SU-DHL-6 (cell line): ENCODE measurements at regions not wholly inside any gene's neighbourhood (a gene's known extent, or its start where the extent isn't known, plus 50 kb on each side); places are given as distances from the start of the nearest gene placed in this dataset.
"Not testable (repeated sequence)": the region's sequence is repeated elsewhere in the genome, so short reads cannot be mapped to it uniquely, and the experiment has no call there.

Source experiments
- H2AFZ ChIP-seq: fragments of 200-600 bp; sonication (generic); 2 replicates; pipeline ENCODE4 v1.6.1; 2014; ENCODE audit warnings: low read depth, mild to moderate bottlenecking, moderate library complexity, mixed read lengths, antibody characterized with exemption, low read length; ENCODE audit not compliant: severe bottlenecking
- H3F3A ChIP-seq: fragments of 200-600 bp; shearing (Covaris generic); 2 replicates; pipeline ENCODE4 v1.6.0; 2016; ENCODE audit warnings: antibody characterized with exemption, mild to moderate bottlenecking; ENCODE audit not compliant: insufficient read depth
- H3K27ac ChIP-seq: fragments of 200-600 bp; sonication (generic); 2 replicates; pipeline ENCODE4 v1.5.1; 2016; ENCODE audit warnings: low read depth, mild to moderate bottlenecking, low read length, moderate library complexity, mixed read lengths
- H3K27me3 ChIP-seq: fragments of 200-600 bp; sonication (generic), shearing (Covaris generic); 2 replicates; pipeline ENCODE4 v1.6.0; 2014; ENCODE audit warnings: mild to moderate bottlenecking, low read length
- H3K36me3 ChIP-seq: fragments of 200-600 bp; sonication (generic); 2 replicates; pipeline ENCODE4 v1.6.1; 2014; ENCODE audit warnings: mild to moderate bottlenecking, low read length, mixed read lengths
- H3K4me2 ChIP-seq: fragments of 300-600, 200-600 bp; shearing (Covaris generic), sonication (generic); 2 replicates; pipeline ENCODE4 v1.6.0; 2014; ENCODE audit warnings: low read length, low read depth, mild to moderate bottlenecking; ENCODE audit not compliant: poor library complexity, severe bottlenecking
- H3K4me3 ChIP-seq: fragments of 200-600 bp; sonication (generic); 2 replicates; pipeline ENCODE4 v1.5.1; 2014; ENCODE audit warnings: antibody characterized with exemption, low read length, mild to moderate bottlenecking, mixed read lengths; ENCODE audit not compliant: insufficient read depth, poor library complexity, severe bottlenecking
- H3K79me2 ChIP-seq: fragments of 200-600 bp; sonication (generic); 2 replicates; pipeline ENCODE4 v1.6.1; 2014; ENCODE audit warnings: mild to moderate bottlenecking, low read length, moderate library complexity; ENCODE audit not compliant: insufficient read depth
- H3K9ac ChIP-seq: fragments of 200-600 bp; sonication (generic); 2 replicates; pipeline ENCODE4 v1.7.0; 2014; ENCODE audit warnings: mild to moderate bottlenecking, low read length
- H3K9me2 ChIP-seq: fragments of 200-600 bp; sonication (generic); replicated peaks from 2 replicates; pipeline ENCODE4 v1.6.1; 2014; ENCODE audit warnings: low read length; ENCODE audit not compliant: insufficient read depth
- H3K9me3 ChIP-seq: fragments of 200-600 bp; sonication (generic); 2 replicates; pipeline ENCODE4 v1.6.1; 2014; ENCODE audit warnings: low read length, mixed read lengths; ENCODE audit not compliant: insufficient read depth
- H4K20me1 ChIP-seq: fragments of 200-600 bp; sonication (generic); 2 replicates; pipeline ENCODE4 v1.6.1; 2014; ENCODE audit warnings: low read depth, mild to moderate bottlenecking, antibody characterized with exemption, low read length, moderate library complexity, mixed read lengths
- CTCF ChIP-seq: fragments of 200-600 bp; sonication (generic); IDR thresholded peaks from one replicate; pipeline ENCODE4 v1.5.1; 2017; ENCODE audit warnings: antibody characterized with exemption, mild to moderate bottlenecking, low read length, moderate library complexity; ENCODE audit not compliant: insufficient read depth, poor library complexity, severe bottlenecking
- EZH2phosphoT487 ChIP-seq: fragments of 200-600 bp; sonication (generic), shearing (Covaris generic); conservative IDR thresholded peaks from 2 replicates; pipeline ENCODE4 v1.6.1; 2018; ENCODE audit warnings: mild to moderate bottlenecking, antibody characterized with exemption, low read length, moderate library complexity, mixed read lengths

GRCh38 chr14:87034680-87035079 lies 958.3 kb downstream of the GALC start:
- no peak overlapping the region for H3K4me2 ChIP-seq

GRCh38 chr14:87030197-87030596 lies 962.8 kb downstream of the GALC start:
- Histone ChIP-seq H3K9me2 (no peaks in the 10 kb centered on the region), H3K36me3 (no peaks in the 10 kb centered on the region), H3K4me3 (no peak overlapping the region), H3K4me2 (no peak overlapping the region), H3K27me3 (no peaks in the 10 kb centered on the region), H3F3A (no peaks in the 10 kb centered on the region), H3K9ac (no peak overlapping the region), H3K9me3 (no peaks in the 10 kb centered on the region), H4K20me1 (no peaks in the 10 kb centered on the region), H3K79me2 (no peaks in the 10 kb centered on the region), H2AFZ (no peak overlapping the region), H3K27ac (no peak overlapping the region)
- TF ChIP-seq EZH2phosphoT487 (no peak), CTCF (no peak)

More at GRCh38 chr14:87034680-87035079, 958.3 kb downstream of the GALC start:
- H4K20me1 ChIP-seq, result no peaks in the 10 kb centered on the region
- H3K9me2 ChIP-seq, result no peaks in the 10 kb centered on the region
- H2AFZ ChIP-seq, result no peak overlapping the region
- H3K27me3 ChIP-seq, result no peaks in the 10 kb centered on the region
- TF ChIP-seq CTCF (no peak), EZH2phosphoT487 (no peak)
- no peaks in the 10 kb centered on the region for H3K9me3 ChIP-seq
- H3K4me3 ChIP-seq, result no peak overlapping the region
- H3K27ac ChIP-seq, result no peak overlapping the region
- no peaks in the 10 kb centered on the region for H3K36me3 ChIP-seq
- H3K9ac ChIP-seq, result no peak overlapping the region
- no peaks in the 10 kb centered on the region for H3F3A ChIP-seq
- no peaks in the 10 kb centered on the region for H3K79me2 ChIP-seq

GRCh38 chr14:87020106-87020505 lies 972.9 kb downstream of the GALC start:
- H3K9me3 ChIP-seq, H3K27ac ChIP-seq, H2AFZ ChIP-seq, H3F3A ChIP-seq, H3K79me2 ChIP-seq, H4K20me1 ChIP-seq, H3K9ac ChIP-seq, H3K9me2 ChIP-seq, H3K4me2 ChIP-seq, H3K36me3 ChIP-seq, H3K27me3 ChIP-seq, H3K4me3 ChIP-seq: not testable (repeated sequence)

GRCh38 chr14:87018294-87018693 lies 974.7 kb downstream of the GALC start:
- no peak overlapping the region for H3K4me2 ChIP-seq
- no peaks in the 10 kb centered on the region for H3K36me3 ChIP-seq
- no peaks in the 10 kb centered on the region for H3K9me3 ChIP-seq
- no peaks in the 10 kb centered on the region for H3K79me2 ChIP-seq
- TF ChIP-seq CTCF (no peak), EZH2phosphoT487 (no peak)
- no peak overlapping the region for H2AFZ ChIP-seq
- no peak overlapping the region for H3K9ac ChIP-seq
- no peaks in the 10 kb centered on the region for H3K27me3 ChIP-seq
- H4K20me1 ChIP-seq, result no peaks in the 10 kb centered on the region
- no peak overlapping the region for H3K27ac ChIP-seq
- H3K9me2 ChIP-seq, result no peaks in the 10 kb centered on the region
- H3K4me3 ChIP-seq, result no peak overlapping the region
- no peaks in the 10 kb centered on the region for H3F3A ChIP-seq
